ENCODE measurements at regions not wholly inside any gene's neighbourhood (a gene's known extent, or its start where the extent isn't known, plus 50 kb on each side); places are given as distances from the start of the nearest gene placed in this dataset.

DNA sequence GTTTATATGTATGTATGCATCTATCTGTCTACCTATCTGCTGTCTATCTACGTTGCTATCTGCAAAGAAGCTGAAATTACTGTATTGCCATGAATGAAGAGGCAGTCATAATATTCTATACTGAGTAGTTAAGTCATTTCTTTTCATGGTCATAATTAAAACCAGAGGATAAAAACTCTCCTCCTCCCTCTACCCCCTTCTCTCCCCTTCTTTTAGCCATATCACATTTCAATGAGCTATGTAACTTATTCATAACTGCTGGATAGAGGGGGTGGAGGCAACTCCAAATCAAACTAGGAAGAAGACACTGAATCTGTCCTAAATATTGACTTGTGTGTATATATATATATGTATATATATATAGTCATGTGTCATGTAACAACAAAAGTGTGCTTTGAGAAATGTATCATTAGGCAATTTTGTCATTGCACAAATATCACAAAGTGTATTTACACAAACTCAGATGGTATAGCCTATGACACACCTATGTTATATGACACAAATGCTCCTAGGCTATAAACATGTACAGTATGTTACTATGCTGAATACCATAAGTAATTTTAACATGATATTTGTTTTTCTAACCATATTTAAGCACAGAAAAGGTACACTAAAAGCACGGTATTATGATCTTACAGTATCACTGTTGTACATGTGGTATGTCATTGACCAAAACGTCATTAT is 229.7 kb upstream of the KCNMB2 start:
- H3K4me1 ChIP-seq = no peaks in the 10 kb centered on the region
- 58 to 67% methylated on average over 3 of the region's 3 CpGs for WGBS, 2 donors
- H3K27me3 ChIP-seq = no peaks in the 10 kb centered on the region
- intact Hi-C loops (cut with DNase I; ENCODE audit: low total_unique reads) = no loop called here
- TF ChIP-seq, protein P1, sequence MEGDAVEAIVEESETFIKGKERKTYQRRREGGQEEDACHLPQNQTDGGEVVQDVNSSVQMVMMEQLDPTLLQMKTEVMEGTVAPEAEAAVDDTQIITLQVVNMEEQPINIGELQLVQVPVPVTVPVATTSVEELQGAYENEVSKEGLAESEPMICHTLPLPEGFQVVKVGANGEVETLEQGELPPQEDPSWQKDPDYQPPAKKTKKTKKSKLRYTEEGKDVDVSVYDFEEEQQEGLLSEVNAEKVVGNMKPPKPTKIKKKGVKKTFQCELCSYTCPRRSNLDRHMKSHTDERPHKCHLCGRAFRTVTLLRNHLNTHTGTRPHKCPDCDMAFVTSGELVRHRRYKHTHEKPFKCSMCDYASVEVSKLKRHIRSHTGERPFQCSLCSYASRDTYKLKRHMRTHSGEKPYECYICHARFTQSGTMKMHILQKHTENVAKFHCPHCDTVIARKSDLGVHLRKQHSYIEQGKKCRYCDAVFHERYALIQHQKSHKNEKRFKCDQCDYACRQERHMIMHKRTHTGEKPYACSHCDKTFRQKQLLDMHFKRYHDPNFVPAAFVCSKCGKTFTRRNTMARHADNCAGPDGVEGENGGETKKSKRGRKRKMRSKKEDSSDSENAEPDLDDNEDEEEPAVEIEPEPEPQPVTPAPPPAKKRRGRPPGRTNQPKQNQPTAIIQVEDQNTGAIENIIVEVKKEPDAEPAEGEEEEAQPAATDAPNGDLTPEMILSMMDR (IDR thresholded peaks at IDR 0.05) = no peak
- no peak for TF ChIP-seq POLR2A (IDR thresholded peaks at IDR 0.05)
- no peaks in the 10 kb centered on the region for H3K36me3 ChIP-seq (ENCODE audit: low read depth, missing control alignments)
- no peak for DNase-seq
- no peak overlapping the region for H3K27ac ChIP-seq
- no peak overlapping the region for H3K4me3 ChIP-seq
- no peaks in the 10 kb centered on the region for H3K9me3 ChIP-seq

DNA sequence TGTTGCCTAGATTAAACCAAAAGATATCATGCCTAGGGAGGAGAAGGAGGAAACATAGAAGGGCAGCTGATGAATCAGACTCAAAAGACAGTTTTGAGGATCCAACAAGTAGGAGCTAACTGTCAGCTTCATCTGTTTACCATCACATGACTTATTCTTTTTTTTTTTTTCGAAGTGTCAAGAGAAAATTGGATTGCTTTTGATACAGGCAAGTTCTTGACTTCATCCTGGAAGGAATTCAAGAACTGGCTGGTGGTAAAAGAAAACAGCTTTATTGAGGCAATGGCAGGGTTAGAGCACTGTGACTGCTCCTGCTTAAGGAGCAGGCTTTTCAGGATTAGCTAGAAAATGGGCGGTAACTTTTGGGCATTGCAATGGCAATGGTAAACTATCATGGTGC is 227.5 kb upstream of the KCNMB2 start:
- 83 to 86% methylated on average over 2 of the region's 2 CpGs for WGBS, 2 donors

DNA sequence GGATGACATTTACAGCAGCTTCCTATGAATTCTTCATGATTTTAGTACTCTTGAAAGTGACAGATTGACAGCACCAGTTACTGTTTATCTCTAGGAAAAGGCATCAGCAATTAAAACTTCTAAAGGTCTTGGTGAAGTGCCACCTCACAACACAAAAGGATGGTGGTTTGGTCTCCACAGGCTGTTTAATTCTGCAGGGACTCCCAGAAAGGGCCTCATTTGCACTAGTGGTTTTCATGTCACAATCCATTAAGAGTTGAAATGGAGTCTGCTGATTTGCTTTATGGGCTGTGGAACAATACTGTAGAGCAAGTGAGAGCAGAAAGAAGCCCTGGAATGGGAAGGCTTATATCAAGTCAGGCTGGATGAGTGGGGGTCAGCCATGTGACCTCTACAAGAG is 225.3 kb upstream of the KCNMB2 start:
- no peak for DNase-seq
- intact Hi-C loops (cut with DNase I; ENCODE audit: low total_unique reads) = no loop called here

More for the DNA sequence above, 227.5 kb upstream of the KCNMB2 start:
- TF ChIP-seq POLR2A (IDR thresholded peaks at IDR 0.05) = no peak
- TF ChIP-seq, protein P1 (IDR thresholded peaks at IDR 0.05) = no peak
- Histone ChIP-seq H3K27ac (no peak overlapping the region), H3K4me3 (no peak overlapping the region), H3K9me3 (no peaks in the 10 kb centered on the region), H3K27me3 (no peaks in the 10 kb centered on the region), H3K4me1 (no peaks in the 10 kb centered on the region), H3K36me3 (ENCODE audit: low read depth, missing control alignments) (no peaks in the 10 kb centered on the region)
- DNase-seq = no peak
- intact Hi-C loops (cut with DNase I; ENCODE audit: low total_unique reads) = no loop called here

DNA sequence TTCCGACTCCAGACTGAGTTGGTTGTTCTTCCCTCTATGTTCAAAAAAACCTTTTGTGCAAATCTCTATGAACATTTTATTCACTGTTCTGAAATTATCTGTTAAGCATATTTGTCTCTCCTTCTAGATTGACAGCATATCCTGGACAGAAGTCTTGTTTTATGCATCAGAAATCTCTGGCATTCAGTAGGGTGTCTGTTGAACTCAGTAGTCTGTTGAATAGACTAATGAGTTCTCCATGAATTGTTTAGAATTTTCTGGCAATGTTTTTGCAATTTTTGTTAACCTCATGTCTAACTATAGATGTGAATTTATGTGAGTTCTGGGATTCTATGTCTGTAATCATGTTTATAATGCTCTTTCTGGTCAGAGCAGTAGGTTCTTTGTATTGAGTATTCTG is 222.5 kb upstream of the KCNMB2 start:
- TF ChIP-seq, protein P1 (IDR thresholded peaks at IDR 0.05) = no peak
- TF ChIP-seq POLR2A (IDR thresholded peaks at IDR 0.05) = no peak
- Histone ChIP-seq H3K4me3 (no peak overlapping the region), H3K9me3 (no peaks in the 10 kb centered on the region), H3K36me3 (ENCODE audit: low read depth, missing control alignments) (no peaks in the 10 kb centered on the region), H3K4me1 (no peaks in the 10 kb centered on the region), H3K27me3 (no peaks in the 10 kb centered on the region), H3K27ac (no peak overlapping the region)
- no peak for DNase-seq
- intact Hi-C loops (cut with DNase I; ENCODE audit: low total_unique reads) = no loop called here
- WGBS, 2 donors = 89 to 100% methylated on average over 1 of the region's 1 CpG

More for the DNA sequence above, 225.3 kb upstream of the KCNMB2 start:
- H3K4me1 ChIP-seq = no peaks in the 10 kb centered on the region
- no peaks in the 10 kb centered on the region for H3K36me3 ChIP-seq (ENCODE audit: low read depth, missing control alignments)
- H3K4me3 ChIP-seq = no peak overlapping the region
- no peak for TF ChIP-seq POLR2A (IDR thresholded peaks at IDR 0.05)
- TF ChIP-seq, protein P1 (IDR thresholded peaks at IDR 0.05) = no peak
- no peak overlapping the region for H3K27ac ChIP-seq
- H3K27me3 ChIP-seq = no peaks in the 10 kb centered on the region
- no peaks in the 10 kb centered on the region for H3K9me3 ChIP-seq

DNA sequence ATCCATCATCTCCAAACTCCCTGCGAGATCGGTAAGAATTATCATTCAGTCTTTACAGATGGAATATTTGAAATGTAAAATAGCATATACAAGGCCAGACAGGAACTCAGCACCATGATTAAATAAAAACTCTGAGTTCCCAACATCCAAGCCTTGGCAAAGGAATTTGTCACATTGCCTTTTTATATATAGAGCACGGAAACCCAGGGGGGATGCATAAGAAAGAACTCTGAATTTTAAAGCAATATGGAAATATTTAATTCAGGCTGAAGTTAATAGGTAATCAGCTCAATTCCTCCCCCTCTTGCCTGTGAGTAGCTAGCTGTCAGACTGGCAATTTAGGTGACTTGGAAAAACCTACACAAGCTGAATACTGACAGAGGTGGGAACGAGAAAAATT is 217.9 kb upstream of the KCNMB2 start:
- WGBS, 2 donors = 89 to 93% methylated on average over 4 of the region's 4 CpGs
- intact Hi-C loops (cut with DNase I; ENCODE audit: low total_unique reads) = no loop called here

More for the DNA sequence above, 217.9 kb upstream of the KCNMB2 start:
- H3K27ac ChIP-seq = no peak overlapping the region
- no peak for TF ChIP-seq POLR2A (IDR thresholded peaks at IDR 0.05)
- TF ChIP-seq, protein P1 (IDR thresholded peaks at IDR 0.05) = no peak
- peaks cover 6% of the 10 kb centered on the region for H3K4me1 ChIP-seq
- no peaks in the 10 kb centered on the region for H3K27me3 ChIP-seq
- H3K4me3 ChIP-seq = no peak overlapping the region
- no peaks in the 10 kb centered on the region for H3K36me3 ChIP-seq (ENCODE audit: low read depth, missing control alignments)
- H3K9me3 ChIP-seq = no peaks in the 10 kb centered on the region
- no peak for DNase-seq

Measured in testis (tissue), 2 donors.